Stimulated activated CD4-positive, alpha-beta T cell treated with anti-CD3 and anti-CD28 coated beads, Interleukin-15, amount 100 ng/mL, for 48 hours (primary cell): ENCODE measurements at regions not wholly inside any gene's neighbourhood (a gene's known extent, or its start where the extent isn't known, plus 50 kb on each side); places are given as distances from the start of the nearest gene placed in this dataset.

Source experiments
- DNase-seq, 2 donors: peaks; one replicate each; pipeline ENCODE4 v3.0.0-alpha.2; 2020; ENCODE audit warnings: low read depth in 2 of 2

GRCh38 chr4:3364634-3365314, 72.0 kb downstream of the RGS12 start:
- no peak for DNase-seq

GRCh38 chr4:3365326-3365725, 72.5 kb downstream of the RGS12 start:
- no peak for DNase-seq

GRCh38 chr4:3365871-3366842, 73.3 kb downstream of the RGS12 start:
- DNase-seq = no peak

GRCh38 chr4:3366893-3367775, 74.3 kb downstream of the RGS12 start:
- DNase-seq = no peak

- no peak for DNase-seq
These were observed 73.9 kb upstream of the HGFAC start for GRCh38 chr4:3367866-3368265.

- DNase-seq = no peak
These were observed 73.4 kb upstream of the HGFAC start for GRCh38 chr4:3368334-3368733.

- DNase-seq = no peak
These were observed 72.7 kb upstream of the HGFAC start for GRCh38 chr4:3368841-3369760.

GRCh38 chr4:3369781-3370674, 71.7 kb upstream of the HGFAC start:
- peak in 1 of 2 donors; percentile 24 for DNase-seq

GRCh38 chr4:3371033-3372001, 70.5 kb upstream of the HGFAC start:
- DNase-seq = no peak

- DNase-seq = no peak
These were observed 69.4 kb upstream of the HGFAC start for GRCh38 chr4:3372264-3372932.

GRCh38 chr4:3372933-3373465, 68.8 kb upstream of the HGFAC start:
- DNase-seq = no peak

- no peak for DNase-seq
These were observed 68.3 kb upstream of the HGFAC start for GRCh38 chr4:3373468-3373867.

- no peak for DNase-seq
These were observed 67.6 kb upstream of the HGFAC start for GRCh38 chr4:3374011-3374645.

GRCh38 chr4:3374667-3375066, 67.1 kb upstream of the HGFAC start:
- no peak for DNase-seq

- no peak for DNase-seq
These were observed 66.1 kb upstream of the HGFAC start for GRCh38 chr4:3375688-3376087.

- DNase-seq = no peak
These were observed 65.5 kb upstream of the HGFAC start for GRCh38 chr4:3376266-3376665.

- no peak for DNase-seq
These were observed 64.2 kb upstream of the HGFAC start for GRCh38 chr4:3377557-3377956.
